A549 (cell line): ENCODE measurements at regions not wholly inside any gene's neighbourhood (a gene's known extent, or its start where the extent isn't known, plus 50 kb on each side); places are given as distances from the start of the nearest gene placed in this dataset.
A peak's percentile ranks its signal among the peaks of the same experiment; 100 is the strongest.

Experiments used
- ATAC-seq, 2 experiments: fragments of 200-7000 bp in 1 of 2; fragments of >200 bp in 1 of 2; cut with Nextera tagmentation in 1 of 2; cut with Tn5 transposase in 1 of 2; 3 replicates each; pipeline versions ENCODE4 v1.8.0 to v1.9.1; 2018 to 2020; ENCODE audit warnings: mild to moderate bottlenecking in 1 of 2, moderate library complexity in 1 of 2
- CTCF ChIA-PET: fragments of 300-600 bp; sonication (Branson Sonifier 250); formaldehyde crosslinking; extraction: SDS; loops from one replicate; lab custom pipeline; 2021; ENCODE audit warnings: antibody characterized with exemption, inconsistent platforms; lab: Yijun Ruan, JAX
- POLR2A ChIA-PET: fragments of 350-600 bp; formaldehyde crosslinking; extraction: SDS; loops from one replicate; lab custom pipeline; 2021; ENCODE audit warnings: antibody characterized with exemption, inconsistent platforms; lab: Yijun Ruan, JAX
- DNase-seq, 2 experiments: peaks; one replicate each; pipeline versions ENCODE4 v3.0.0 to v3.0.0-alpha.2; 2011 to 2016; ENCODE audit warnings: low read depth in 1 of 2, low spot score in 1 of 2
- FAIRE-seq: peaks from 2 replicates; lab custom pipeline; 2011; peaks lifted over from hg19 to GRCh38; lab: Jason Lieb, UNC
- H3K27ac ChIP-seq, 2 experiments: fragments of >200 bp; sonication (Bioruptor Twin); formaldehyde crosslinking; 3 replicates each; pipeline ENCODE4 v1.5.1; 2016 to 2017
- H3K4me1 ChIP-seq: fragments of >200 bp; sonication (Bioruptor Twin); formaldehyde crosslinking; 3 replicates; pipeline ENCODE4 v1.6.1; 2016
- H3K4me2 ChIP-seq: fragments of >200 bp; sonication (Bioruptor Twin); formaldehyde crosslinking; 3 replicates; pipeline ENCODE4 v1.6.1; 2016
- H3K4me3 ChIP-seq: fragments of >200 bp; sonication (Bioruptor Twin); formaldehyde crosslinking; 3 replicates; pipeline ENCODE4 v1.5.1; 2016
- H3K9me3 ChIP-seq: fragments of >200 bp; sonication (Bioruptor Twin); formaldehyde crosslinking; 3 replicates; pipeline ENCODE4 v1.6.1; 2016
- CEBPB ChIP-seq, 2 experiments: fragments of >200 bp in 1 of 2; sonication (Bioruptor Twin) in 1 of 2; formaldehyde crosslinking in 1 of 2; IDR thresholded peaks; 2 replicates each; pipeline ENCODE4 v1.6.1; 2012 to 2016
- CTCF ChIP-seq: fragments of >200 bp; sonication (Bioruptor Twin); formaldehyde crosslinking; IDR thresholded peaks from 3 replicates; pipeline ENCODE4 v1.5.1; 2016
- EHF ChIP-seq: fragments of 250-450 bp; sonication (Bioruptor Pico); IDR thresholded peaks from 2 replicates; pipeline ENCODE4 v1.5.0; 2020; ENCODE audit warnings: mild to moderate bottlenecking
- EHMT2 ChIP-seq: fragments of 200-600 bp; sonication (generic); IDR thresholded peaks from 2 replicates; pipeline ENCODE4 v1.6.1; 2016; ENCODE audit warnings: antibody characterized with exemption, low read depth, mild to moderate bottlenecking, moderate library complexity
- ESRRA ChIP-seq: fragments of 150-350 bp; IDR thresholded peaks from 2 replicates; pipeline ENCODE4 v1.6.1; 2014; ENCODE audit warnings: mild to moderate bottlenecking, low read length, borderline replicate concordance
- FOSB ChIP-seq: fragments of 250-450 bp; sonication (Bioruptor Pico); IDR thresholded peaks from 2 replicates; pipeline ENCODE4 v1.5.0; 2020; ENCODE audit warnings: mild to moderate bottlenecking, moderate library complexity
- GATA3 ChIP-seq: IDR thresholded peaks from 2 replicates; pipeline ENCODE4 v1.6.1; 2012; ENCODE audit warnings: borderline replicate concordance
- HOXA7 ChIP-seq: fragments of 250-450 bp; sonication (Bioruptor Pico); IDR thresholded peaks from 2 replicates; pipeline ENCODE4 v1.5.0; 2020; ENCODE audit warnings: mild to moderate bottlenecking, moderate library complexity
- KDM1A ChIP-seq: fragments of 200-600 bp; sonication (generic); IDR thresholded peaks from 2 replicates; pipeline ENCODE4 v1.6.1; 2016; ENCODE audit warnings: low read depth, mild to moderate bottlenecking
- KDM5A ChIP-seq: fragments of 200-600 bp; sonication (generic); IDR thresholded peaks from 2 replicates; pipeline ENCODE4 v1.6.1; 2016; ENCODE audit warnings: antibody characterized with exemption, mild to moderate bottlenecking
- MAFK ChIP-seq: fragments of 450-650 bp; IDR thresholded peaks from 2 replicates; pipeline ENCODE4 v1.6.1; 2014; ENCODE audit not compliant: partially characterized antibody
- MAZ ChIP-seq: fragments of 150-350 bp; IDR thresholded peaks from 2 replicates; pipeline ENCODE4 v1.6.1; 2014; ENCODE audit warnings: antibody characterized with exemption, low read depth, low read length, borderline replicate concordance
- PHF8 ChIP-seq: fragments of 200-600 bp; sonication (generic); IDR thresholded peaks from 2 replicates; pipeline ENCODE4 v1.6.1; 2016; ENCODE audit warnings: low read depth, mild to moderate bottlenecking, antibody characterized with exemption, moderate library complexity, borderline replicate concordance
- RAD21 ChIP-seq, 2 experiments: fragments of >200 bp in 1 of 2; sonication (Bioruptor Twin) in 1 of 2; formaldehyde crosslinking in 1 of 2; IDR thresholded peaks in 1 of 2; conservative IDR thresholded peaks in 1 of 2; 2 replicates in 1 of 2; 3 replicates in 1 of 2; pipeline ENCODE4 v1.6.1; 2012 to 2018; ENCODE audit warnings: inconsistent platforms in 1 of 2
- RARB ChIP-seq: fragments of 250-450 bp; sonication (Bioruptor Pico); IDR thresholded peaks from 2 replicates; pipeline ENCODE4 v1.8.0; 2021; ENCODE audit warnings: mild to moderate bottlenecking, moderate library complexity
- SMC3 ChIP-seq: fragments of >200 bp; sonication (Bioruptor Twin); formaldehyde crosslinking; IDR thresholded peaks from 3 replicates; pipeline ENCODE4 v1.6.1; 2018; ENCODE audit warnings: inconsistent platforms
- SREBF2 ChIP-seq: fragments of 450-650 bp; IDR thresholded peaks from 2 replicates; pipeline ENCODE4 v1.6.1; 2014; ENCODE audit warnings: mild to moderate bottlenecking, moderate library complexity
- TP53 ChIP-seq: fragments of 250-450 bp; sonication (Bioruptor Pico); IDR thresholded peaks from 2 replicates; pipeline ENCODE4 v1.5.0; 2021; ENCODE audit warnings: mild to moderate bottlenecking, moderate library complexity
- USF2 ChIP-seq: fragments of 450-650 bp; IDR thresholded peaks from 2 replicates; pipeline ENCODE4 v1.6.1; 2014; ENCODE audit warnings: antibody characterized with exemption
- WGBS: methylation state at CpG from one replicate; pipeline ENCODE4 v1.1.6; 2017; ENCODE audit errors: missing lambda C conversion rate; 5-methylcytosine and 5-hydroxymethylcytosine counted together
- TF ChIP-seq, protein P1 (sequence below): fragments of >200 bp; sonication (Bioruptor Twin); formaldehyde crosslinking; IDR thresholded peaks from 2 replicates; pipeline ENCODE4 v1.6.1; 2016
- TF ChIP-seq, protein P2 (sequence below): IDR thresholded peaks from 2 replicates; pipeline ENCODE4 v1.6.1; 2012

DNA sequence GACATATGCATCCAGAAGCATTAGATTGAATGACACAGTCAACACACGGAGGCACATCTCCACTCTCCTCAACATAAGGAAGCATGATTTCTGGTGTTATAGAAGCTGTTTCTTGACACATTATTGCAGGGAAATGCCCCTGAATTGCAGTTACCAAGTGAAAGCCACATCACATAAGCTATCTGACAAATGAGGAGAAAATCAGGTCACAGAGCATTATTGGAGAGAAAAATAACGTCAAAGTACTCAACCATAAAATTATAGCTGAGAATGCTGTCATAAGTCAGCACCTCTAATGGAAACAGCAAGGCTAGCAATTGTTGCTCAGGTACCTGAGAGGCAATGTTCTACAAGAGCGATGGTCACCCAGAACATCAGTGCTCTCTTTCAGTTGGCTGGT, 169.9 kb upstream of the PALMD start:
- H3K4me1 ChIP-seq = no peaks in the 10 kb centered on the region
- WGBS = 49% methylated on average over 3 of the region's 3 CpGs
- no peaks in the 10 kb centered on the region for H3K9me3 ChIP-seq
- ATAC-seq = no peak
- no peak for FAIRE-seq
- H3K27ac ChIP-seq = no peak overlapping the region
- no peak for DNase-seq
- CTCF ChIA-PET = no interaction called here
- H3K4me3 ChIP-seq = no peak overlapping the region
- POLR2A ChIA-PET = no interaction called here
- TF ChIP-seq GATA3 = no peak
- no peak for TF ChIP-seq PHF8
- no peak for TF ChIP-seq RAD21 (conservative IDR thresholded peaks at IDR 0.05 in 1 of 2, IDR thresholded peaks at IDR 0.05 in 1 of 2)
- TF ChIP-seq CTCF = no peak
- TF ChIP-seq, protein P1, sequence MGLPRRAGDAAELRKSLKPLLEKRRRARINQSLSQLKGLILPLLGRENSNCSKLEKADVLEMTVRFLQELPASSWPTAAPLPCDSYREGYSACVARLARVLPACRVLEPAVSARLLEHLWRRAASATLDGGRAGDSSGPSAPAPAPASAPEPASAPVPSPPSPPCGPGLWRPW = no peak
- TF ChIP-seq TP53 (CRISPR knock-in tag) = no peak
- TF ChIP-seq EHMT2 = no peak
- no peak for TF ChIP-seq MAZ
- TF ChIP-seq HOXA7 = no peak
- no peak for TF ChIP-seq SREBF2
- TF ChIP-seq FOSB = no peak
- no peak for TF ChIP-seq CEBPB (IDR thresholded peaks at IDR 0.05)
- no peak for TF ChIP-seq KDM5A
- no peak for TF ChIP-seq ESRRA
- no peak for TF ChIP-seq MAFK
- TF ChIP-seq USF2 = no peak
- TF ChIP-seq, protein P2, sequence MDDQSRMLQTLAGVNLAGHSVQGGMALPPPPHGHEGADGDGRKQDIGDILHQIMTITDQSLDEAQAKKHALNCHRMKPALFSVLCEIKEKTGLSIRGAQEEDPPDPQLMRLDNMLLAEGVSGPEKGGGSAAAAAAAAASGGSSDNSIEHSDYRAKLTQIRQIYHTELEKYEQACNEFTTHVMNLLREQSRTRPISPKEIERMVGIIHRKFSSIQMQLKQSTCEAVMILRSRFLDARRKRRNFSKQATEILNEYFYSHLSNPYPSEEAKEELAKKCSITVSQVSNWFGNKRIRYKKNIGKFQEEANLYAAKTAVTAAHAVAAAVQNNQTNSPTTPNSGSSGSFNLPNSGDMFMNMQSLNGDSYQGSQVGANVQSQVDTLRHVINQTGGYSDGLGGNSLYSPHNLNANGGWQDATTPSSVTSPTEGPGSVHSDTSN = no peak
- TF ChIP-seq RARB (CRISPR knock-in tag) = no peak
- H3K4me2 ChIP-seq = no peak overlapping the region

- FAIRE-seq = no peak
- TF ChIP-seq USF2 (no peak), KDM1A (no peak), CTCF (peak; percentile 73), SMC3 (peak; percentile 73), RAD21 (conservative IDR thresholded peaks at IDR 0.05 in 1 of 2, IDR thresholded peaks at IDR 0.05 in 1 of 2) (peak; percentile 75 to 78), EHF (no peak)
- Histone ChIP-seq H3K4me3 (no peak overlapping the region), H3K4me2 (no peak overlapping the region), H3K4me1 (no peaks in the 10 kb centered on the region), H3K27ac (no peak overlapping the region), H3K9me3 (no peaks in the 10 kb centered on the region)
- ATAC-seq = peak in 1 of 2 experiments; percentile 69; a peak in 4 of 6 replicates
- ChIA-PET POLR2A (no interaction called here), CTCF (interaction anchor here (0.9 to 1.9 kb wide), 12 partner anchors 9 to 490 kb away, joined by 3 to 11 read pairs (median 4); no protein-coding TSS in a partner anchor)
- peak; percentile 2 to 55 for DNase-seq
Measured at GRCh38 chr1:99481391-99481996, 164.4 kb upstream of the PALMD start.
